HEK293T (cell line): ENCODE measurements at regions not wholly inside any gene's neighbourhood (a gene's known extent, or its start where the extent isn't known, plus 50 kb on each side); places are given as distances from the start of the nearest gene placed in this dataset.

Experiments
- FOXK2 ChIP-seq: fragments of 450-650 bp; IDR thresholded peaks from 2 replicates; pipeline ENCODE4 v1.6.1; 2016; ENCODE audit warnings: mild to moderate bottlenecking
- FOXM1 ChIP-seq: fragments of 450-650 bp; IDR thresholded peaks from 2 replicates; pipeline ENCODE4 v1.6.1; 2017; ENCODE audit warnings: mild to moderate bottlenecking, borderline replicate concordance
- NFRKB ChIP-seq: fragments of 450-650 bp; IDR thresholded peaks from 2 replicates; pipeline ENCODE4 v1.6.1; 2016; ENCODE audit warnings: mild to moderate bottlenecking, moderate library complexity
- SP1 ChIP-seq: fragments of 450-650 bp; IDR thresholded peaks from 2 replicates; pipeline ENCODE4 v1.6.1; 2017
- SUZ12 ChIP-seq: fragments of 450-650 bp; IDR thresholded peaks from 2 replicates; pipeline ENCODE4 v1.6.1; 2016; ENCODE audit warnings: mild to moderate bottlenecking
- TF ChIP-seq, protein P1 (sequence below): fragments of 450-650 bp; IDR thresholded peaks from 2 replicates; pipeline ENCODE4 v1.6.1; 2016

DNA sequence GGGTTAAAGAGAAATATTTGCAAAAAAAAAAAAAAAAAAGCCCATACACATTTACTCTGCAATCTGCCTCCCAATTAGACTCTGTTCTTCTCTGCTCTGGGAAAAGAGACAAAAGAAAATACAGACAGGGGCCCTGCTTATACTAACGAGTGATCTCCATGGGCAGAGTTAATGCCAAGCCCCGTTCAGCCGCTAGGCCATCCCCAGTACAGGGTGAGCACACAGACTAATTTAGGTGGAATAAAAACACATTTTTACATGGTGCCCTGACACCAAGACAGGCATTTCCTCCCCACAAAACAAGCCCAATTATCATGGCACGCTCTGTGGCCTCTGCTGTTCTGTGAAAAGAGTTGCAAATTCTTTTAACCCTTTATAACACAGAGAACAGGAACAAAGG is 356.3 kb upstream of the C16orf82 start:
- no peak for TF ChIP-seq FOXM1
- no peak for TF ChIP-seq FOXK2
- no peak for TF ChIP-seq SUZ12
- no peak for TF ChIP-seq NFRKB
- TF ChIP-seq, protein P1, sequence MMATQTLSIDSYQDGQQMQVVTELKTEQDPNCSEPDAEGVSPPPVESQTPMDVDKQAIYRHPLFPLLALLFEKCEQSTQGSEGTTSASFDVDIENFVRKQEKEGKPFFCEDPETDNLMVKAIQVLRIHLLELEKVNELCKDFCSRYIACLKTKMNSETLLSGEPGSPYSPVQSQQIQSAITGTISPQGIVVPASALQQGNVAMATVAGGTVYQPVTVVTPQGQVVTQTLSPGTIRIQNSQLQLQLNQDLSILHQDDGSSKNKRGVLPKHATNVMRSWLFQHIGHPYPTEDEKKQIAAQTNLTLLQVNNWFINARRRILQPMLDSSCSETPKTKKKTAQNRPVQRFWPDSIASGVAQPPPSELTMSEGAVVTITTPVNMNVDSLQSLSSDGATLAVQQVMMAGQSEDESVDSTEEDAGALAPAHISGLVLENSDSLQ, result no peak
- TF ChIP-seq SP1, result no peak
